Fibroblast of the aortic adventitia (primary cell): ENCODE measurements at regions not wholly inside any gene's neighbourhood (a gene's known extent, or its start where the extent isn't known, plus 50 kb on each side); places are given as distances from the start of the nearest gene placed in this dataset.

ENCODE experiments used
- DNase-seq: peaks from one replicate; pipeline ENCODE4 v3.0.0-alpha.2; 2010; ENCODE audit warnings: low read depth
- H3K4me3 ChIP-seq: 2 replicates; pipeline ENCODE4 v1.5.1; 2011; ENCODE audit warnings: low read depth, mild to moderate bottlenecking, control low read depth, low read length, moderate library complexity
- TF ChIP-seq, protein P1 (sequence below): IDR thresholded peaks from 2 replicates; pipeline ENCODE4 v1.5.1; 2011; ENCODE audit warnings: mild to moderate bottlenecking, low read length, control low read depth, inconsistent platforms; ENCODE audit not compliant: insufficient read depth

DNA sequence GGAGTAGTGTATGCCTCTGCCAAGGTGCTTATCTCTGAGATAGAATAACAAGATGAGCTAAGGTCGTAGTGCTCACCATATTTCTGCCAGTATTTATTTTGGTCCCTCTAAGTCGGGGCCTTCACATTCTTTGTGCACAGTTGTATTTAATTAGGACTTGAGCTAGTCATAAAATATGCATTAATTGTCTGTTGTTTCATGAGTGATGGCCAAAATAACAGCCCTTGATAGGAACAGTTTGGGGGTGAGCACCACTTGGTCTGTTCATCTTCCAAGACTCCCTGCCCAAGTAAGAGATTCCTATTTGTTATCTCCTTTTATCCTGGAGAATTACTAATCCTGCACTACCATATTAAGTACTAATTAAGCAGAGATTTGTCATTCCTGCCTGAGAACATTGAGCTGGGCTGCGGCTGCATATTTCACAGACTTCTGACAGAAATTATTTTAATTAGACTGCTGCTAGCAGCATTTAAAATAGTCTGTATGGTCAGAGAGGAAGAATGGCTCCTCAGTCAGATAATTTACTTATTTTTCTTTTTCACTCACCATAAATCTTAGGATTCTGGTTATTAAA, 435.1 kb downstream of the MTX2 start:
- no peak overlapping the region for H3K4me3 ChIP-seq
- DNase-seq: no peak
- TF ChIP-seq, protein P1, sequence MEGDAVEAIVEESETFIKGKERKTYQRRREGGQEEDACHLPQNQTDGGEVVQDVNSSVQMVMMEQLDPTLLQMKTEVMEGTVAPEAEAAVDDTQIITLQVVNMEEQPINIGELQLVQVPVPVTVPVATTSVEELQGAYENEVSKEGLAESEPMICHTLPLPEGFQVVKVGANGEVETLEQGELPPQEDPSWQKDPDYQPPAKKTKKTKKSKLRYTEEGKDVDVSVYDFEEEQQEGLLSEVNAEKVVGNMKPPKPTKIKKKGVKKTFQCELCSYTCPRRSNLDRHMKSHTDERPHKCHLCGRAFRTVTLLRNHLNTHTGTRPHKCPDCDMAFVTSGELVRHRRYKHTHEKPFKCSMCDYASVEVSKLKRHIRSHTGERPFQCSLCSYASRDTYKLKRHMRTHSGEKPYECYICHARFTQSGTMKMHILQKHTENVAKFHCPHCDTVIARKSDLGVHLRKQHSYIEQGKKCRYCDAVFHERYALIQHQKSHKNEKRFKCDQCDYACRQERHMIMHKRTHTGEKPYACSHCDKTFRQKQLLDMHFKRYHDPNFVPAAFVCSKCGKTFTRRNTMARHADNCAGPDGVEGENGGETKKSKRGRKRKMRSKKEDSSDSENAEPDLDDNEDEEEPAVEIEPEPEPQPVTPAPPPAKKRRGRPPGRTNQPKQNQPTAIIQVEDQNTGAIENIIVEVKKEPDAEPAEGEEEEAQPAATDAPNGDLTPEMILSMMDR: no peak

DNA sequence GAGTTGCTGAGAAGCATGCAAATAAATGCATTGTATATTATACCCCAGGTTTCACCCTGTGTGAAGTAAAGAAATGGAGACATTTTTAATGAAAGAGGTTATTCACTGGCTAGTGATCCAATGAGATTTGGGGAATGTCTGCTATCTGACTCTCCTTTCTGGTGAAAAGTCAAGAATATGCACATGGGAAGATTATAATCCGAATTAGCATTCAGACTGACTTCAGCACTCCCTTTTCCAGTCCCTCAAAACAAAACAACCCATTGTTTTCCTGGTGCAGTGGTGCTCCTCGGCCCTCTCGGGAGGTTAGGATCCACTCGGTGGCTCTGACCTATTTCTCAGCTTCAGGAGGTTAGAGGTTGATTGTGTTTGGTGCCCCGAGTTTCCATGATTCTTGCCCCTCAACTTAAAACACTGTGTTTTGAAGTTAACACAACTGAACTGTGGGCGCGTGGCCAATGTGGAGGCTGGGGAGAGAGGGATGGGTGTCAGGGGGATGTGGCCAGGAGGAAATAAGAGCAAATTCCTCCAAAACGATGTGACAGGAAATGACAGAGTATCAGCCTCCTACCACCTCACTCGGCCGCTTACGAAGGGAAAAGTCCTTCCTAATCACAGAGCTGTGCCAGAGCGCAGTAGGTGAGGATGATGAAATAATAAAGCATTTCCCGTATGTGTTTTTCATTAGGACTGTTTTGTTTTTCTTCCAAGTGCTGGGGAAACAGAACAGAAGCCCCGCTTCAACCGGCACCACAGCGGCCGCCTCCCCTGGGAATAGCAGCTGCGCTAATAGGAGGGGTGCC, 440.1 kb downstream of the MTX2 start:
- no peak overlapping the region for H3K4me3 ChIP-seq
- DNase-seq: no peak
- TF ChIP-seq, protein P1: no peak

GRCh38 chr2:176709991-176710390, 440.7 kb downstream of the MTX2 start:
- DNase-seq: no peak
- H3K4me3 ChIP-seq: no peak overlapping the region
- TF ChIP-seq, protein P1: no peak

DNA sequence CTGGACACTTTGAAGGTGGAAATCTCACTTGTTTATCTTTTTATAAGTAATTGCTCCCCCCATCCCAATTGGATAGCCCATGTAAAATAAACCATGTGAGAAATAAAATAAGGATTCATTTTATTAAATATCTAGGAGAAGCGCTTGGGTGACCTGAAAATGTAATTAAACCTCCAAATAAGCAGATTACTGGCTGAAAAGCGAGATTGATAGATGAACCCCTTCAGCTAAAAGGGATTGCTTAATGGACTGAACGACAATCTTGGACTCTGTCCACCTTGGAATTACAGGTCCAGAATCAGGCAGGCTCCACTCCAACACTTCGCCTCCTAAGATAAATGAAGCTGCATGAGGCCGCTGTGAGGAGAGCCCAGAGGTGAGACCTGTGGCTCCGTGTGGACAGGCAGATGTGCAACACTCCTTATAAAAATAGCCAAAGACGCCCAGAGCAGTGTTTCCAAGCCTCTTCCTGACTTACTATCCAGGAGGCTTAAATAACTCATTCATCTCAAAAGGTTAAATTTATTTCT, 441.5 kb downstream of the MTX2 start:
- H3K4me3 ChIP-seq: no peak overlapping the region
- TF ChIP-seq, protein P1: no peak
- DNase-seq: no peak

- no peak for DNase-seq
- H3K4me3 ChIP-seq: no peak overlapping the region
- TF ChIP-seq, protein P1: no peak
Observed at GRCh38 chr2:176725873-176726645, 456.8 kb downstream of the MTX2 start.

GRCh38 chr2:176727696-176728095, 458.5 kb downstream of the MTX2 start:
- DNase-seq: no peak
- no peak overlapping the region for H3K4me3 ChIP-seq
- TF ChIP-seq, protein P1: no peak
